ENCODE measurements at regions not wholly inside any gene's neighbourhood (a gene's known extent, or its start where the extent isn't known, plus 50 kb on each side); places are given as distances from the start of the nearest gene placed in this dataset.

GRCh38 chr14:95397325-95397724 is 77.6 kb upstream of the CLMN start:
- WGBS, 4 donors: 90 to 98% (median 92%) methylated on average over 6 of the region's 6 CpGs
- DNase-seq: no peak
- H3K36me3 ChIP-seq: no peaks in the 10 kb centered on the region
- no peaks in the 10 kb centered on the region for H3K27me3 ChIP-seq
- intact Hi-C loops (cut with DNase I): loop anchor here in 2 of 10 donors (10.0 kb wide), 2 partner anchors 213 to 593 kb away; no protein-coding TSS in a partner anchor
- TF ChIP-seq, protein P1, sequence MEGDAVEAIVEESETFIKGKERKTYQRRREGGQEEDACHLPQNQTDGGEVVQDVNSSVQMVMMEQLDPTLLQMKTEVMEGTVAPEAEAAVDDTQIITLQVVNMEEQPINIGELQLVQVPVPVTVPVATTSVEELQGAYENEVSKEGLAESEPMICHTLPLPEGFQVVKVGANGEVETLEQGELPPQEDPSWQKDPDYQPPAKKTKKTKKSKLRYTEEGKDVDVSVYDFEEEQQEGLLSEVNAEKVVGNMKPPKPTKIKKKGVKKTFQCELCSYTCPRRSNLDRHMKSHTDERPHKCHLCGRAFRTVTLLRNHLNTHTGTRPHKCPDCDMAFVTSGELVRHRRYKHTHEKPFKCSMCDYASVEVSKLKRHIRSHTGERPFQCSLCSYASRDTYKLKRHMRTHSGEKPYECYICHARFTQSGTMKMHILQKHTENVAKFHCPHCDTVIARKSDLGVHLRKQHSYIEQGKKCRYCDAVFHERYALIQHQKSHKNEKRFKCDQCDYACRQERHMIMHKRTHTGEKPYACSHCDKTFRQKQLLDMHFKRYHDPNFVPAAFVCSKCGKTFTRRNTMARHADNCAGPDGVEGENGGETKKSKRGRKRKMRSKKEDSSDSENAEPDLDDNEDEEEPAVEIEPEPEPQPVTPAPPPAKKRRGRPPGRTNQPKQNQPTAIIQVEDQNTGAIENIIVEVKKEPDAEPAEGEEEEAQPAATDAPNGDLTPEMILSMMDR (IDR thresholded peaks at IDR 0.05): no peak
- no peak for TF ChIP-seq POLR2A (IDR thresholded peaks at IDR 0.05)
- peaks cover 0 to 4% (median 0%) of the 10 kb centered on the region in 12 donors for H3K9me3 ChIP-seq
- H3K4me3 ChIP-seq: no peak overlapping the region
- no peak for ATAC-seq
- H3K27ac ChIP-seq: no peak overlapping the region
- H3K4me1 ChIP-seq: peaks cover 0 to 5% (median 0%) of the 10 kb centered on the region in 12 donors

DNA sequence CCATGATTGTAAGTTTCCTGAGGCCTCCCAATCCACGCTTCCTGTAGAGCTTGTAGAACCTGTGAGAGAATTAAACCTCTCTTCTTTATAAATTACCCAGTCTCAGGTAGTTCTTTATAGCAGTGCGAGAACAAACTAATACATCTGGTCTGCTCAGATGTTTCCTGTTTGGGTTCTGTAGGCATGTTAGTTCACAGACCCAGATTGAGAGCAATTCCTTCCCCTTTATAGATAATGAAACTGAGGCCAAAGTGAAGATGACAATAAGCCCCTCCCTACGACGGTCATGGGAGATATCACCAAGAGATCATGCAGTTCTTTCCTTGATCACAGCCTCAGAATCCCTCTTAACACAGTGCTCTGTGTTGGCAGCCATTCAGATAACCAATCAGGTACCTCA is 76.5 kb upstream of the CLMN start:
- intact Hi-C loops (cut with DNase I): loop anchor here in 2 of 10 donors (10.0 kb wide), 2 partner anchors 211 to 591 kb away; no protein-coding TSS in a partner anchor
- H3K4me3 ChIP-seq: no peak overlapping the region
- no peaks in the 10 kb centered on the region for H3K27me3 ChIP-seq
- no peak for ATAC-seq
- peaks cover 0 to 5% (median 0%) of the 10 kb centered on the region in 12 donors for H3K9me3 ChIP-seq
- TF ChIP-seq, protein P1 (IDR thresholded peaks at IDR 0.05): no peak
- TF ChIP-seq POLR2A (IDR thresholded peaks at IDR 0.05): no peak
- WGBS, 4 donors: 50 to 58% (median 54%) methylated on average over 4 of the region's 4 CpGs
- no peak for DNase-seq
- peak overlapping the region in 2 of 12 donors; percentile 18 to 25 for H3K27ac ChIP-seq
- H3K4me1 ChIP-seq: no peaks in the 10 kb centered on the region
- no peaks in the 10 kb centered on the region for H3K36me3 ChIP-seq

DNA sequence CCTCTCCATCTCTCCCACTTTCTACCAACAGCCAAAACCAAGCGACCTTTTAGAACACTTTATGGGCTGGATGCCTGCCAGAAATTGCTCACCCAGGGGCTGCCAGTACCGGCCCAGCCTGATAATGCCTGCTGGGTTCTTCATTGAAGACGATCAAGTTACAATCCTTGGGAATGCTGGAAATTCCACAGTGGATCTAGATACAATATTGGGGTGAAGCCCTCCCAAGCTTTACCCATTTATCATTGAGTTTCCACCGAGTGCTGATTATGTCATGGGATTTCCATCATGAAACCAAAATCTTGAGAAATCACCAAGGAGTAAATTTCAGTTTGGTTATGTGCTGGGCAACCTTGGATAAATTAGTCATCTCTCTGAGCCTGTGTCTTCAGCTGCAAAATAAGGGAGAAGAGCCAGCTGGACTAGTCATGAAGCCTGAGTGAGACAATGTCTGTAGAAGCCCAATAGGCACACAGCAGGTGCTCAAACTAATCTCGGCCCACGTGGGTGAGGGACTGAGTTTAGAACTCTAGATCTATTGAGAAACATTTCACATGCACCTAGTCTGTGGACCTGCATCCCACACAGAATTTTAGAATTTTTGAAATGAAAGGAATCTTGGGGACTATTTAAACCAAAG is 75.5 kb upstream of the CLMN start:
- ATAC-seq: peak; percentile 39 to 95 (median 68)
- Histone ChIP-seq H3K36me3 (no peaks in the 10 kb centered on the region), H3K4me3 (no peak overlapping the region), H3K27me3 (no peaks in the 10 kb centered on the region), H3K9me3 (peaks cover 0 to 14% (median 0%) of the 10 kb centered on the region in 12 donors), H3K27ac (peak overlapping the region in 5 of 12 donors; percentile 17 to 52 (median 31)), H3K4me1 (peaks cover 0 to 3% (median 0%) of the 10 kb centered on the region in 12 donors)
- WGBS, 4 donors: 55 to 63% (median 60%) methylated on average over 6 of the region's 6 CpGs
- peak in 2 of 5 donors; percentile 28 to 73 for DNase-seq
- intact Hi-C loops (cut with DNase I): loop anchor here in 2 of 10 donors (10.0 kb wide), 2 partner anchors 210 to 590 kb away; no protein-coding TSS in a partner anchor
- TF ChIP-seq POLR2A (IDR thresholded peaks at IDR 0.05): no peak
- TF ChIP-seq, protein P1 (IDR thresholded peaks at IDR 0.05): no peak

DNA sequence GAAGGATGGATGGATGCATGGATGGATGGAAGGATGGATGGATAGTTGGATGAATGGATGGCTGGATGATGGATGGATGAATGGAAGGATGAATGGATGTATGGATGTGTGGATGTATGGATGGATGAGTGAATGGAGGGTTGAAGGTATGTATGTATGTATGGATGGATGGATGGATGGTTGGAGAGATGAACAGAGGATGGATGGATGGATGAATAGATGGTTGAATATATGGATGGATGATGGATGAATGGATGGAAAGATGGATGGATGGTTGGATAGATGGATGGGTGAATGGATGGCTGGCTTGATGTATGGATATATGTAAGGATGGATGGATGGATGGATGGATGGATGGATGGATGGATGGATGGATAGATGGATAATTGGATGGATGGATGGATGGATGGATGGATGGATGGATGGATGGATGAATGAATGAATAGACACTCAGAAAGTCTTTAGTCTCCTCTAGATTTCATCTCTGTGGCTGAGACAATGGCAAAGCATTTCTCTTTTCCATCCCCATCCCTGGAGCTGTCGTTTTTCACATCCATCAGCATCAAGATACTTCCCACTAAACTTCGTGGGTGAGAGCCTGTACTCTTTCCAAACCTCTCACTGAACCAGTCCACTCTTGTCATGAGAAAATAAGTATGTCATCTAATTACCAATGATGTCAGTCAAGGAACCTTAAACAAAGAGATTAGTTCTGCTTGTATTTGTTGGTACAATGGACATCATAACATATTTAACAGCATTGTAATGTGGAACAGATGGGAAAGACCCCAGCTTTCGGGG is 74.8 kb upstream of the CLMN start:
- peaks cover 0 to 14% (median 0%) of the 10 kb centered on the region in 12 donors for H3K9me3 ChIP-seq
- no peaks in the 10 kb centered on the region for H3K36me3 ChIP-seq
- DNase-seq (no peak), ATAC-seq (peak in 1 of 4 donors; percentile 55)
- no peak for TF ChIP-seq POLR2A (IDR thresholded peaks at IDR 0.05)
- TF ChIP-seq, protein P1 (IDR thresholded peaks at IDR 0.05): no peak
- H3K27ac ChIP-seq: peak overlapping the region in 5 of 12 donors; percentile 17 to 52 (median 31)
- peaks cover 0 to 8% (median 2%) of the 10 kb centered on the region in 12 donors for H3K4me1 ChIP-seq
- H3K27me3 ChIP-seq: no peaks in the 10 kb centered on the region
- intact Hi-C loops (cut with DNase I): loop anchor here in 2 of 10 donors (10.0 kb wide), 2 partner anchors 210 to 590 kb away; no protein-coding TSS in a partner anchor
- H3K4me3 ChIP-seq: no peak overlapping the region
- 65 to 73% (median 68%) methylated on average over 3 of the region's 3 CpGs for WGBS, 4 donors
